ENCODE measurements at regions not wholly inside any gene's neighbourhood (a gene's known extent, or its start where the extent isn't known, plus 50 kb on each side); places are given as distances from the start of the nearest gene placed in this dataset.

GRCh38 chr3:110378481-110378880 is 693.1 kb upstream of the NECTIN3 start:
- Mint-ChIP-seq H3K9me3 (no peaks in the 10 kb centered on the region), H3K36me3 (ENCODE audit: insufficient read depth in 1 of 3, low read depth in 3 of 3) (no peaks in the 10 kb centered on the region), H3K4me3 (no peak overlapping the region), H3K4me1 (no peaks in the 10 kb centered on the region), H3K27ac (no peak overlapping the region; a peak in 1 of 7 replicates), H3K27me3 (ENCODE audit: low read depth) (no peaks in the 10 kb centered on the region)
- no peak overlapping the region for H3K27ac ChIP-seq (ENCODE audit: insufficient read length, low read depth, low read length)
- H3K14ac ChIP-seq (ENCODE audit: insufficient read depth, low read length), result no peak overlapping the region
- no peak overlapping the region for H3K4ac ChIP-seq (ENCODE audit: low read depth, low read length)
- no peak overlapping the region for H2AFZ ChIP-seq (ENCODE audit: low read length)
- H4K20me1 ChIP-seq (ENCODE audit: control insufficient read depth, insufficient read depth, insufficient read length), result no peaks in the 10 kb centered on the region
- TF ChIP-seq, protein P1, sequence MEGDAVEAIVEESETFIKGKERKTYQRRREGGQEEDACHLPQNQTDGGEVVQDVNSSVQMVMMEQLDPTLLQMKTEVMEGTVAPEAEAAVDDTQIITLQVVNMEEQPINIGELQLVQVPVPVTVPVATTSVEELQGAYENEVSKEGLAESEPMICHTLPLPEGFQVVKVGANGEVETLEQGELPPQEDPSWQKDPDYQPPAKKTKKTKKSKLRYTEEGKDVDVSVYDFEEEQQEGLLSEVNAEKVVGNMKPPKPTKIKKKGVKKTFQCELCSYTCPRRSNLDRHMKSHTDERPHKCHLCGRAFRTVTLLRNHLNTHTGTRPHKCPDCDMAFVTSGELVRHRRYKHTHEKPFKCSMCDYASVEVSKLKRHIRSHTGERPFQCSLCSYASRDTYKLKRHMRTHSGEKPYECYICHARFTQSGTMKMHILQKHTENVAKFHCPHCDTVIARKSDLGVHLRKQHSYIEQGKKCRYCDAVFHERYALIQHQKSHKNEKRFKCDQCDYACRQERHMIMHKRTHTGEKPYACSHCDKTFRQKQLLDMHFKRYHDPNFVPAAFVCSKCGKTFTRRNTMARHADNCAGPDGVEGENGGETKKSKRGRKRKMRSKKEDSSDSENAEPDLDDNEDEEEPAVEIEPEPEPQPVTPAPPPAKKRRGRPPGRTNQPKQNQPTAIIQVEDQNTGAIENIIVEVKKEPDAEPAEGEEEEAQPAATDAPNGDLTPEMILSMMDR (conservative IDR thresholded peaks at IDR 0.05), result no peak
- WGBS (ENCODE audit: extremely low coverage, insufficient read length, low lambda C conversion rate), result no CpG with 5 or more reads among the region's 4 CpGs
- no peak overlapping the region for H3K23ac ChIP-seq (ENCODE audit: insufficient read length, low read depth, low read length)
- H3K9me3 ChIP-seq (ENCODE audit: control insufficient read depth, low read depth, low read length), result no peaks in the 10 kb centered on the region
- no peak overlapping the region for H4K8ac ChIP-seq (replicated peaks; ENCODE audit: insufficient read length, low read depth, low read length)
- H3T11ph ChIP-seq (ENCODE audit: low read length), result no peak overlapping the region
- no peaks in the 10 kb centered on the region for H3K79me2 ChIP-seq (ENCODE audit: insufficient read depth, low read length)
- H3K18ac ChIP-seq (ENCODE audit: insufficient read length, low read depth, low read length), result no peak overlapping the region
- H3K23me2 ChIP-seq (ENCODE audit: insufficient read length, low read depth, low read length, poor library complexity, severe bottlenecking), result no peaks in the 10 kb centered on the region
- H2BK15ac ChIP-seq (ENCODE audit: low read depth, low read length), result no peak overlapping the region
- H4K5ac ChIP-seq (ENCODE audit: insufficient read length, low read depth, low read length), result no peak overlapping the region
- DNase-seq, result no peak
- H3K27me3 ChIP-seq (ENCODE audit: insufficient read depth, low read length), result no peaks in the 10 kb centered on the region
- no peak overlapping the region for H2BK12ac ChIP-seq (ENCODE audit: insufficient read length, low read depth, low read length)
- H2BK120ac ChIP-seq (ENCODE audit: low read depth, low read length, poor library complexity, severe bottlenecking), result no peak overlapping the region
- no peak overlapping the region for H2AK5ac ChIP-seq (ENCODE audit: insufficient read length, low read length)
- H3K56ac ChIP-seq (ENCODE audit: insufficient read length, low read depth, low read length), result no peak overlapping the region
- no peak overlapping the region for H4K91ac ChIP-seq (ENCODE audit: insufficient read length, low read depth, low read length)
- H2BK20ac ChIP-seq (ENCODE audit: low read depth, low read length, poor library complexity, severe bottlenecking), result no peak overlapping the region
- no peaks in the 10 kb centered on the region for H3K4me1 ChIP-seq (ENCODE audit: insufficient read depth, low read length)
- no peak overlapping the region for H3K9ac ChIP-seq (ENCODE audit: extremely low read depth, insufficient read length, low read length)
- no peak overlapping the region for H2BK5ac ChIP-seq (ENCODE audit: insufficient read length, low read length)
- no peaks in the 10 kb centered on the region for H3K79me1 ChIP-seq (ENCODE audit: insufficient read depth, low read depth, low read length, poor library complexity, severe bottlenecking)
- no peak overlapping the region for H3K4me2 ChIP-seq (ENCODE audit: insufficient read depth, insufficient read length, low read length)

Measured in H9 (cell line).